GM18502 (cell line): ENCODE measurements at regions not wholly inside any gene's neighbourhood (a gene's known extent, or its start where the extent isn't known, plus 50 kb on each side); places are given as distances from the start of the nearest gene placed in this dataset.

ENCODE experiments used
- ATAC-seq: cut with Tn5 transposase; IDR thresholded peaks from one replicate; pipeline ENCODE4 v1.9.1; 2021; ENCODE audit warnings: mild to moderate bottlenecking; ENCODE audit not compliant: unreplicated experiment, poor library complexity

DNA sequence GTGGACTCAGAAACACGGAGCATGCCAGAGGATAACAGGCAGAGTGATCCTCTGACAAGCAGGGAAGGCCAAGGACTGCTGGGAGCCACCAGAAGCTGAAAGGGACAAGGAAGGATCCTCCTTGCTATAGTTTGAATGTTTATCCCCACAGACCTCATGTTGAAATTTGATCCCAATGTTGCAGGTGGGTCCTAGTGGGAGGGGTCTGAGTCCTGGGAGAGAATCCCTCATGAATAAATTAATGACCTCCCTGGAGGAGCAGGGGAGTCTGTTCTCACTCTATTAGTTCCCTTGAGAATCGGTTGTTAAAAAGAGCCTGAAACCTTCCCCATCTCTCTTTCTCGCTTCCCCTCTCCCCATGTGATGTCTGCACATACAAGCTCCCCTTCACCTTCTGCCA, 124.4 kb downstream of the FBXO15 start:
- no peak for ATAC-seq

DNA sequence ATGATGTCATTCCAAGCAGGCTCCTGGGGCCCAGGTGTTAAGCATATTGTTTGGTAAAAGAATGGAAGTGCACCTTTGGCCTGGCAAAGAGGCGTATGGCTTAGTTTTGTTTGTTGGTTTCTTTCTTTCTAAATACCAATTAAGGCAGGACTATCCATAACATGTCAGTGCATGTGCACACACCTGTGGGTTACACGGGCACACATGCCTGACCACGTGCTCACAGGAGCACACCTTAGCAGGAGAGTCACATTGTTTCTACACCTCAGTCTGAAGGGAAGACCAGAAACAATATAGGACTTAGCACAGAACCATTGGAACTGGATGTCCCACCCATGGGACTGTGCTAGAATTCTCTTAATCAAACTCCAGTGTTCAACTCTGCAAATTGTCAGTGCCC, 127.8 kb downstream of the FBXO15 start:
- ATAC-seq: no peak

DNA sequence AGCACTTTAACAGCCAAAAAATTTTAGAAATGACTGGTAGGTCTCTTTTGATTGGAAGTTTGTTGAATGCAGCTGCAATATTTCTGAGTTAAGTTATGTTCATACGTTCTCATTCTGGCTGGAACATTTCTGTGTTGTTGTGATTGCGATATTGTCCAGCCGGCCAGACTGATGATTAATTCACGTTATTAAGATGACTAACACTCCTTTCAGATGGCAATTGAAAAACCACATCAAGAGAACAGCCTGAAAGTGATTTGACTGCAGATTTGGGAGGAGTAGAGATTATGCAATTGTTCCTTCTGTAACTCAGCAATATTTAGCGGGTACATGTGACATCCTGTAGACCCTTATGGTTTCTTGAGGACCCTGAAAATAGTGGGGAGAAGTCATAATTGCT, 133.7 kb downstream of the FBXO15 start:
- peak; percentile 46 for ATAC-seq

DNA sequence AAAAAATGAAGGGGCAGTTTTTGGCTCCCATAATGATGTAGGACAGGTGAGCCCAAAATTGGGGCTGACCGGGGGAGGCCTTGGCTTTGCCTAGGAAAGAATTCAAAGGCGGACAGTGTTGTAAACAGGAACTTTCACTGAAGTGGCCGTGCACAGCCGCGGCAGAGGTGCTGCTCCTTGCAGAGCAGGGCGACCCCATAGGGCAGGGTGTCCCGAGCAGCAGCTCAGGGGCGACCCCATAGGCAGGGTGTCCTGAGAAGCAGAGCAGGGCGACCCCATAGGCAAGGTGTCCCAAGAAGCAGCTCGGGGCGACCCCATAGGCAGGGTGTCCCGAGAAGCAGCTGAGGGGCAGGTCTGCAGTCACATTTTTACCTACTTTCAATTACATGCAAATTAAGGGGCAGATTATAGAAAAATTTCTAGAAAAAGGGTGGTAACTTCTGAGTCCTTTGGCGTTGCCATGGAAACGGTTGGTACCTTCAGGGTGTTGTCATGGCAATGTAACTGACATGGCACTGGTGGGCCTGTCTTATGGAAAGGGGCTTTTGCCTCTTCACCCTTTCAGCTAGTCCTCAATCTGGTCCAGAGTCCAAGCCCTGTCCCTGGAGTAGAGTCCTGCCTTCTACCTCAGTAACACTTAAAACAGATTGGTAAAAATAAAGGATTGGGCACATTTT, 134.5 kb downstream of the FBXO15 start:
- no peak for ATAC-seq

DNA sequence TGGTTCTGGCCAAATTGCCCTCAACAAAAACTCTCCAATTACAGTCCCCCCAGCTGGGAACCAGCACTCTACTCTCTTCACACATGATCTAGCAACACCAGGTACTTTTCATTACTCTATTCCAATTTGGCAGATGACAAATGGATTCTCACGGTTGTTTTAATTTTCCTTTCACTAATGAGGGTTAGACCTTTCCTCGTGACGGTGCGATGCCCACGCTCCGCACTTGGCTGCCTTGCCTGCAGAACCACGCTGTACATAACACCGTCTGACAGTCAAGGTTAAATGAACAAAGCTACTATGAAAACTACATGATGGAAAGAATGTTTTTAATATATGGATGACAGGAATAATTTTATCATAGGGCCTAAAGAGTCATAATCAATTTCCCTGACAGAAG, 141.5 kb downstream of the FBXO15 start:
- no peak for ATAC-seq

DNA sequence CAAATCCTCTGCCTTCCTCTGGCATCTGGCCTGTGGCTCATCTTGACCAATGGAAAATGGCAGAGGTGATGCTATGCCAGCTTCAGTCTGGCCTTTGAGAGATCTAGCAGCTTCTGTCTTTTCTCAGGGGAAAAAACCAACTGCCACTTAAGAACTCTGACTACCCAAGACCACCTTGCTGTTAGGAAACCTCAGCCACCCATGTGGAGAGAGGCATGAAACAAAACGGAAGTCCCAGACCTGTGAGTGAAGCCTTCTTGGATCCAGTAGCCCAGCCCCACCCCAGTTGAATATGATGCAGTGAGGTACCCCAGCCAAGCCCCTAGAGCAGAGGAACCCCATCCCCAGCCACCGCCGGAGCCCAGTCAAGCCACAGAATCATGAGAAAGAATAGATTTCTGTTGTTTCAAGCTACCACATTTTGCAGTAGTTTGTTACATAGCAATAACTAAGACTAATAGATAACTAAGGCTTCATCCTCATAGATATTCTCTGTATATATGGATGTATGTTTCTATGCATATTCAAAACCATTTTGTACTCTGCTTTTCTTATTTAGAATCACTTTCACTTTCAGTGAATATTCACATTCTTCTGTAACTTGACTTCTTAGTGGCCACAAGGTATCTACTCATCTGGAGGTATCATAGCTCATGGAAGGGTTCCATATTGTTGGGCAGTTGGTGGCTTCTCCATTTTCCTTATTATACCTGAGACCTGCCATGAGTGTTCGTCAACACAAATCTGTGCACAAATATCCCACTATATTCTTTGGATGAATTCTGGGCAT, 142.1 kb downstream of the FBXO15 start:
- ATAC-seq: no peak

DNA sequence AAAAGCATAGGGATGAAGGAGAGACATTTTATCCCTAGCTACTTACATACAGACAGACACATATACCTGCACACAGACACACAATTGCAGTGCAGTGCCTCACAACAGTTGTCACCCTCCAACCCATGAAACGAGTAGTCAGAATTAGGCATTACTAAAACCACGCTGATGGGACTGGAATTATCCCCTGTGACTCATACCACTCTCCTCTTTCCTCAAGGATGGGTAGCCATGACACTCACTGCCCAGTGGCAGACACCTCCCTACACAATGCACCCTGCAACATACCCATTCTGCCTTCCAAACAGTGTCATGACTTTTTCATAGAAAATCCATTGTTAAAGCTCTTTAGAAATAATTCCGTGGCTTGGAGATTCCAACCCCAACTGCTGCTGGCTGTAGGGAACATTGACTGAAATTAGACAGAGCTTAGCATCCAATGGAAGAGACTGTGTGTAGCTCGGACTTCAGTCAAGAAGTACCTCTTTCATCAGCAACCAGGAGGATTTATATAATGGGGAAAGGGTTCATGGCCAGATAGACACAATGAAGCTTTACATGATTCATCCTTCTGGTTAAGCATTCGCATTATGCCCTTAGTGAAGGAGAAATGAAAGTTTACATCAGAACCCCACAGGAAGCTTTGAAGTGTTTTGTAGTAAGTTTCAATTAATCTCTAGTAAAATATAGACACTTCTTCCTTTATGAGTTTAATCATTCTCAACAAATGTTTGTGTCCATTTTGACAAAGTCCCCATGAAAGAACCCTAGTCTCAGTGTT, 155.2 kb downstream of the FBXO15 start:
- ATAC-seq: no peak

DNA sequence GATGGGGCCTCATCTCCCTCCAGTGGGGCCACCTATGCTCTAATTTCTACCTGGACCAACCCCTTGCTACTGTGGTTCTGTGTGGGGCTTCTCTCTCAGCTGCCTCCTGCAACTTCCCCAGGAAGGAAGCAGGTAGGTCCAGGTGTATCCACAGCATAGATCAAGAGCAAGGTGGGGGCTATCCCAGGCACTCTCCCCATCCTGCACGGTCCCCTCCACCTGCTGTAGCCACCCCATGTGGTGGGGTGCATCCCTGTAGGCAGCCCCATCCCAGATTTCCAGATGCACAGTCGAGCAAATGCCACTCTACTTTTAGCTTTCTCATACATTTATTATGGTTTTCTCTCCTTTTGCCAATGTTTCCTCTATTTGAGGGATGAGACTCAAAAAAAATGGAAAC, 156.1 kb downstream of the FBXO15 start:
- ATAC-seq: no peak

DNA sequence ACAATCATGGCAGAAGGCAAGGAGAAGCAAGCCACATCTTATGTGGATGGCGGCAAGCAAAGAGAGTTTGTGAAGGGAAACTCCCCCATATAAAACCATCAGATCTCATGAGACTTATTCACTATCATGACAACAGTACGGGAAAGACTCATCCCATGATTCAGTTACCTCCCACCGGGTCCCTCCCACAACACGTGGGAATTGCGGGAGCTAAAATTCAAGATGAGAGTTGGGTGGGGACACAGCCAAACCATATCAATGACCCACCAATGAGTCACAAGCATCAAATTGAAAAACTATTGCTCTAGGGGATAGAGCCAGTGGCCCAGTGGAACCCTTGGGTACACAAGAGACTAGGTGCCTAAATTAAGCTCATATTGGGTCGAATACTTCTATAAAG, 157.4 kb downstream of the FBXO15 start:
- ATAC-seq: no peak

DNA sequence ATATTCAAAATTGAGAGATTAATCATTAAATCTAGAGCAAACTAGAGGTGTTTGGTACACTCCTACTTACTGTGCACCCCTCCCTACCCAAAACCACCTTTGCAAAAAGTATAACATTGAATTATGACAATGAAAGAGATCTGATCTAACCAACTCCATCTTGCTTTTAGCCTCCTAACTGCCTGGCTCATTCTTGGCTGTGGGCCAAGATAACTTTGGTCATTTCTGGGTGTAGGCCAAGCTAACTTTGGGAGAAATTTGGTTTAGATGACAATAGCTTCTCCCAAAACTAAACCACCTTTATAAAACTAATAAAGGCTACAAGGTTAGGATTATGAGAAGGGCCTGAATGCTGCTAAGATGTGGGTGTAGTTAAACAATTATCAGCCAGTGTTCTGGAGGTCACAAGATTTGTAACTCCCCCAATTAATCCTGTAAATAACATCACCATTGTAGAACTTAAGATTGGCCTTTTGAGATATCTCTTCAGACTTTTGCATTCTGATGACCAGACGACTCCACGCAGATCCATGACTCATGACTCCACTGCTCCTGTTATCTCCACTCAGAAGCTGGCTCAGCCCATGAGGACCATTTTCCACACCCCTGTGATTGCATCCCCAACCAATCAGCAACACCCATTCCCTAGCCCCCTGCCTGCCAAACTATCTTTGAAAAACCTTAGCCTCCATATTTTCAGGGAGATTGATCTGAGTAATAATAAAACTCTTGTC, 160.2 kb downstream of the FBXO15 start:
- no peak for ATAC-seq

DNA sequence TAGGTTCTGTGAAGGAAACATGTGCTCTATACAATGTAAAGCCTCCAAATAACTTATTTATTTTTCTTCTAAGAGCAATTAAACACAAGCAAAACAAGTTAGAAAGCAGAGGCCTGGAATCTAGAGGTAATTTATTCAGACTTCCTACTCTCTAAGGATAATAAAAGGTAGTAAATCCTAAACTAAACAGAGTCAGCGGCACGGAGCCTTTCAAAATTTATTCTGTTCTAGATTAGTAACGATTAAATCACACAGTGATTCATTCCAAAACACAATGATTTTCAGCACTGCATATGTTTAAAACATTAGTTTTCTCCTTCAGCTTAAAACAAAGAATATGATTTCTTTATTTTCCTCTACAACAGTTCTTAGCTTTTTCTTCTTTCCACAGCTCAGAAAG, 160.9 kb downstream of the FBXO15 start:
- ATAC-seq: no peak

DNA sequence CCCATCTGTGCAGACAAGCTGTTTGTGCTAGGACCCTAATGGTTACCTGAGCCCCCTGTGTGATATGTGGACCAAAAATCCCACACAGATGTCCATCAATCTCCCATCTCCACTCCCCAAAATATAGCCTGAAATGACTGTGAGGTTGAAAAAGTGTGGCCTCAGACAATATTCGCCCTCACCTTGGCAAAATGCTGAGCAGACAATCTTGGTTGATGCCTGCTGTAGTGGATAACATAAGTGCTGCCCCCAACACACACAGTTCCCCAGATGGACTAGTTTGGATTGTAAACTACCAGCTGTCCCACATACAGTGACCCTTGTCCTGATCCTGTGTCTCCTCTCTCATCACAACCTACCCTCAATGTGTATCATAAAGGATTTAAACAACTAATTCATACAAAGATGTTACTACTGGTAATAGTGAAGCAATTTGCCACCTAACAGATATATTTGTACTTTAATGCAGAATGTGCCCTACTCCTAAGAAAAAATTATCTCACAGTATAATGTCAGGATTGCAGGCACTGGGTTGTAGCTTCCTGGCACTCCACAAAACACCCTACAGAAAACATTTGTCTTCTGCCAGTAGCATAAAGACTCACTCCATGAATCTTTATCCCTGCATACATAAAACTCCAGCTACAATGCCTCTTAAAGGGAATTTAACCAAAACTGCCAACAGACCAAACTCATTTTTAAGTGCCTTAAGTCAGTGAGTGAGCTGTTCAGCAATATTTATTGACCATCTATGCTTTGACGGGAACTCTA, 161.6 kb downstream of the FBXO15 start:
- ATAC-seq: no peak

DNA sequence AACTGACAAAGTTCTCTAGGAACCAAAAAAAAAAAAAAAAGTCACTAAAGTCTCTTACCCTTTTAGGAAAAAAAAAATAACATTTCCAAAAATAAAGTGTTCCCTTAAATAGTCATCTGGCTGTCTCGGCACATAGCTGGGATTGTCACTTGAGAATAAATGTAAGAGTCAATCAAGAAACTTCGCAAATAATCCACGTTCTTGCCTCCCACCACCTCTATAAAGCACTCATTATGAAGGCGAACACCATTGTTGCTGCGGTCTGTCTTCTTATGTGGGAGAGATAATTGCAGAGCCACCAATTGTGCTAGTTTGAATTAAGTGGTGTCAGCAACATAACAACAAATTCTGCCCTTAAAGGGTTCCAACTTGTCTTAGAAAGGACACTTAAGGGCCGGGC, 163.7 kb downstream of the FBXO15 start:
- ATAC-seq: no peak

DNA sequence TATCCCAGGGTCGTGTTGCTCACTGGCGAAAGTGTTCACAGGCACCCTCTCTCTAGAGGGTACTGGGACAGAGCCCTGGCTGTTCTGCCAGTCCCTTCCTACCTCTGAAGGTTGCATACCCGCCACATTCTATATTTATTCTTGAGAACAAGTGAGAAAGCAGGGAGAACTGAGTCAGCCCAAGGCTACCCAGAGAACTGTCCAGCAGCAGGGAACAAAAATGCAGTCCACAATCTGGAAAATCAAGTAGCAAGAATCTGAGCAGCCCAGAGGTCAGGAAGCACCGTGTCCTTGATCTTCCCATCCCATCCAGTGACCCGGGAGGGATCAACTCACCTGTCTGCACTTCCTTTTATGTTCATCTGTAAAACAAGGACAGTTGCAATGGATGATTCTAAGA, 164.1 kb downstream of the FBXO15 start:
- ATAC-seq: no peak

DNA sequence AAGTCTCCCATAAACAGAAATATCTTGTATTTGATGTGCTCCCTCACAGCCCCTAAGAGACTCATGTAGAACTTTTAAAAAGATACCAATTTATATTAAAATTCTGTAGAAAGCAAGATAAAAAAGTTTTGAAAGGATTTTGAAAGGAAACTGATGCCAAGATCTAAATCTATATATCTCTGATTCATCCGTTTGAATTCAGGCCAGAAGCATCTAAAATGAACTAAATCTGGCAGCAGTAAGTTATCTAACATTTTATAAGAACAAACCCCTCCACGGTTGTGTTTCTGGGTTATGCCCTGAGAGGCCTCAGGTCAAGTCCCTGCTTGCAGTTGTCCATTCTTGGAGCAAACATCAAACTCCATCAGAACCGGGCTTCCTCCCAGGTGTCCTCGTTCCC, 165.8 kb downstream of the FBXO15 start:
- no peak for ATAC-seq

DNA sequence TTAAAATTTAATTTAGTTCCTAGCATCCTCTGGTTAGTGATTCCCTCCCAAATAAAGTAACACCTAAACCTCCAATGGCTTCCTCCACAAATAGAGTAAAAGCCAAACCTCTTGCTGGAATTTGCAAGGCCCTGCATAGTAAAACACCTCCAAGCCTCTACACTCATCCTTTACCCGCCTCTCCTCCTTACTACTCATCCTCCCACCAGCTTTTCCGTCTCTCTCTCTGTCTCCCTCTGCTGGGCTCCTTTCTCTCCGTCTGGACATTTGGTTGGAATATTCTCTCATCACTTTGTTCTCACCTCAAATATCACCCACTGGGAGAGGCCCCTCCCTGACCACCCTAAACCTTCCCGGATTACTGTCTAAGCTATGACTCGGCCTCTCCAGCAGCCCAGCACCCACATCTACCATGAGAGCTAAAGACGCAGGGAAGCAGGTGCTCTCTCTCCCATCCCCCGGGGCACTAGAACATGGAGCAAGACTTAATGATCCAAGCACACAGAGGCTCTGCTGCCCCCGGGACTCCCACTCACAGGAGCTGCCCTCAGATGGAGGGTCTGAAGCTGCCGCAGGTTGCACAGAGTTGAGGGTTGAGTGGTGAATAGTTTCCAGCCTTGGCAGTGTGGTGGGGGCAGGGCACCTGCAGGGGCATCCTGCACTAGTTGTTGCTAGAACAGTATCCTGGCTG, 167.2 kb downstream of the FBXO15 start:
- ATAC-seq: no peak

DNA sequence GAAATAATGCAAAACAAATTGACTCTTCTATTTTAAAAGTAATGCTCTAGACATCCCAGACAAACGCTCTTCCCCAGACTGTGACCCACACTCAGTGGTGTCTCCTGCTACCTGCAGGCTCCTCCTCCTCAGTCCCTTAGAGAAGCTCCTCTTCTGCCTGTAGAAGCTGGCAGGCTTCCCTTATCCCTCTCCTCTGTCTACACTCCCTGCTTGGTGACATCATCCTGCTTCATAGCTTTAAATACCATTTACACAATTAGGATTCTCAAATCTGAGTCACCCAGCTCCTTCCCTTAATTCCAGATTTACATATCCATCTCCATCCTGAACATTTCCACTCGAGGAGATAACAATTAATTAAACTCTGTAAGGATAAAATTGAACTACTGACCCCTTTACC, 167.9 kb downstream of the FBXO15 start:
- ATAC-seq: no peak

DNA sequence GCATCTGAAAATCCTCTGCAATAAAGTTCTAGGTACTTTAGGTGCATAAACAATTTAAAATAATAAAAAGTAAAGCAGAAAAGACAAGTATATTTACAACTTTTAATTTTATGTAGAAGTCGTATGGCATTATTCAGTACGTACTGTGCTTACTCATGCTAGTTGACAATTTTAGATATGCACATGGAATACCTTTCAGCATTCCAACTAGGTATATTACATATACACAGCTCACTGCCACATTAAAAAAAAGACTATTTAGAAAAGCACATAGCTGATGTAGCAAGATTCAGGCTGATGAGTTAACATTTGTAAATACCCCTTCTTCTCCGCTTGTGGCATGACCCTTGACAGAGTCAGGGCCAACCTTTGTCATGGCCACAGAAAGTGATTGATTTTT, 171.2 kb downstream of the FBXO15 start:
- no peak for ATAC-seq

DNA sequence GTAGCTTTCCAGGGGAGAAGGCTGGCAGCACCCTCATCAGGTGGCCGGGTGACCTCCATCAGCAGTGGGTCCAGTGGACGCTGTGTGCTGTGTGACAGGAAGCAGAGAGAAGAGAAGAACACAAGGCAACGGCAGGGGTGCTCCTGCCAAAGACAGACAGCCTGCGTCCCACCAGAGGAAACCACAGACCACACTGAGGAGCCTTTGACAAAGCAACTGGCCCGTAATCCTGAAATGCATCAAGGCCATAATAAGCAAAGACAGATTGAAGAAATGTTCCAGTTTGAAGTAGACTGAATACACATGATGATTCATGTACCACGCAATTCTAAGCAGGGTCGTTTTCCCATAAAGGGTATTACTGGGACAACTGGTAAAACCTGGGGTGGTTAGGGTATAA, 172.4 kb downstream of the FBXO15 start:
- no peak for ATAC-seq
